NB4 (cell line): ENCODE measurements at regions not wholly inside any gene's neighbourhood (a gene's known extent, or its start where the extent isn't known, plus 50 kb on each side); places are given as distances from the start of the nearest gene placed in this dataset.

Source experiments
- MYC ChIP-seq: IDR thresholded peaks from 2 replicates; pipeline ENCODE4 v1.6.1; 2011; ENCODE audit warnings: low read depth, low read length
- POLR2A ChIP-seq: IDR thresholded peaks from 2 replicates; pipeline ENCODE4 v1.6.1; 2011; ENCODE audit warnings: mild to moderate bottlenecking; ENCODE audit not compliant: insufficient read length; ENCODE audit errors: extremely low read depth
- TF ChIP-seq, protein P1 (sequence below): IDR thresholded peaks from one replicate; pipeline ENCODE4 v1.5.1; 2012; ENCODE audit warnings: low read depth, low read length
- TF ChIP-seq, protein P2 (sequence below): IDR thresholded peaks from 2 replicates; pipeline ENCODE4 v1.6.1; 2011; ENCODE audit warnings: low read depth, low read length

DNA sequence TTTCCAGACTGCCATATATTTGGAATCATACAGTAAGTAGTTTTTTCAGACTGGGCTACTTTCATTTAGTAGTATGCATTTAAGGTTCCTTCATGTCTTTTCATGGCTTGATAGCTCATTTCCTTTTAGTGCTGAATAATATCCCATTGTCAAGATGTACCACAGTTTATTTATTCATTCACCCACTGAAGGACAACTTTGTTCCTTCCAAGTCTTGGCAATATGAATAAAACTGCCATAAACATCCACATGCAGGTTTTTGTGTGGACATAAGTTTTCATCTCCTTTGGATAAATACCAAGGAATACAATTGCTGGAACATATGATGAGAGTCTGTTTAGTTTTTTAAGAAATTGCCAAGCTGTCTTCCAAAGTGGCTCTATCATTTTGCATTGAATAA, 366.4 kb upstream of the NFIA start:
- TF ChIP-seq, protein P1, sequence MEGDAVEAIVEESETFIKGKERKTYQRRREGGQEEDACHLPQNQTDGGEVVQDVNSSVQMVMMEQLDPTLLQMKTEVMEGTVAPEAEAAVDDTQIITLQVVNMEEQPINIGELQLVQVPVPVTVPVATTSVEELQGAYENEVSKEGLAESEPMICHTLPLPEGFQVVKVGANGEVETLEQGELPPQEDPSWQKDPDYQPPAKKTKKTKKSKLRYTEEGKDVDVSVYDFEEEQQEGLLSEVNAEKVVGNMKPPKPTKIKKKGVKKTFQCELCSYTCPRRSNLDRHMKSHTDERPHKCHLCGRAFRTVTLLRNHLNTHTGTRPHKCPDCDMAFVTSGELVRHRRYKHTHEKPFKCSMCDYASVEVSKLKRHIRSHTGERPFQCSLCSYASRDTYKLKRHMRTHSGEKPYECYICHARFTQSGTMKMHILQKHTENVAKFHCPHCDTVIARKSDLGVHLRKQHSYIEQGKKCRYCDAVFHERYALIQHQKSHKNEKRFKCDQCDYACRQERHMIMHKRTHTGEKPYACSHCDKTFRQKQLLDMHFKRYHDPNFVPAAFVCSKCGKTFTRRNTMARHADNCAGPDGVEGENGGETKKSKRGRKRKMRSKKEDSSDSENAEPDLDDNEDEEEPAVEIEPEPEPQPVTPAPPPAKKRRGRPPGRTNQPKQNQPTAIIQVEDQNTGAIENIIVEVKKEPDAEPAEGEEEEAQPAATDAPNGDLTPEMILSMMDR = no peak
- TF ChIP-seq, protein P2, sequence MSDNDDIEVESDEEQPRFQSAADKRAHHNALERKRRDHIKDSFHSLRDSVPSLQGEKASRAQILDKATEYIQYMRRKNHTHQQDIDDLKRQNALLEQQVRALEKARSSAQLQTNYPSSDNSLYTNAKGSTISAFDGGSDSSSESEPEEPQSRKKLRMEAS = no peak
- TF ChIP-seq POLR2A (no peak), MYC (no peak)
